Breast epithelium (tissue), 3 donors: ENCODE measurements at regions not wholly inside any gene's neighbourhood (a gene's known extent, or its start where the extent isn't known, plus 50 kb on each side); places are given as distances from the start of the nearest gene placed in this dataset.

ENCODE experiments used
- CTCF ChIP-seq, 3 donors: fragments of 450-650 bp; IDR thresholded peaks; one replicate each; pipeline ENCODE4 v1.5.1; 2016 to 2017; ENCODE audit warnings: antibody characterized with exemption in 3 of 3, mild to moderate bottlenecking in 3 of 3, moderate library complexity in 3 of 3
- POLR2A ChIP-seq: fragments of 450-650 bp; IDR thresholded peaks from one replicate; pipeline ENCODE4 v1.6.1; 2016; ENCODE audit warnings: antibody characterized with exemption, mild to moderate bottlenecking, moderate library complexity
- POLR2AphosphoS5 ChIP-seq, 3 donors: sonication (generic); formaldehyde crosslinking; IDR thresholded peaks; one replicate each; pipeline ENCODE4 v1.6.1; 2017; ENCODE audit warnings: antibody characterized with exemption in 3 of 3

DNA sequence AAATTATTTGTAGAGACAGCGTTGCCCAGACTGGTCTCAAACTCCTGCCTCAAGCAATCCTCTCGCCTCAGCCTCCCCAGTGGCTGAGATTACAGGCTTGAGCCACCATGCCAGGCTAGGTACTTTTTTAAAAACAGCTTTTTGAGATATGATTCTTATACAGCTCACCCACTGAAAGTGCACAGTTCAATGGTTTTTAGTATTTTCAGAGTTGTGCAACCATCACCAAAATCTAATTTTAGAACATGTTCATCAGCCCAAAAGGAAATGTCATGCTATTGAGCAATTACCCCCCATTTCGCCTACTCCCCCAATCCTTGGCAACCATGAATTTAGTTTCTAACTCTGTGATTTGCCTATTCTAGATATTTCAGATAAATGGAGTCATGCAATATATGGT is 73.7 kb downstream of the EVX1 start:
- TF ChIP-seq CTCF (IDR thresholded peaks at IDR 0.05) (no peak), POLR2AphosphoS5 (IDR thresholded peaks at IDR 0.05) (no peak), POLR2A (no peak)
